HEK293 (cell line): ENCODE measurements at regions not wholly inside any gene's neighbourhood (a gene's known extent, or its start where the extent isn't known, plus 50 kb on each side); places are given as distances from the start of the nearest gene placed in this dataset.

Experiments
- ZNF184 ChIP-seq: fragments of 450-650 bp; IDR thresholded peaks from 2 replicates; pipeline ENCODE4 v1.5.1; 2018; ENCODE audit warnings: missing biosample characterization, mild to moderate bottlenecking, missing genetic modification characterization
- TF ChIP-seq, protein P1 (sequence below): fragments of 450-650 bp; formaldehyde crosslinking; IDR thresholded peaks from 2 replicates; pipeline ENCODE4 v1.5.1; 2016; ENCODE audit warnings: missing biosample characterization, missing genetic modification characterization

DNA sequence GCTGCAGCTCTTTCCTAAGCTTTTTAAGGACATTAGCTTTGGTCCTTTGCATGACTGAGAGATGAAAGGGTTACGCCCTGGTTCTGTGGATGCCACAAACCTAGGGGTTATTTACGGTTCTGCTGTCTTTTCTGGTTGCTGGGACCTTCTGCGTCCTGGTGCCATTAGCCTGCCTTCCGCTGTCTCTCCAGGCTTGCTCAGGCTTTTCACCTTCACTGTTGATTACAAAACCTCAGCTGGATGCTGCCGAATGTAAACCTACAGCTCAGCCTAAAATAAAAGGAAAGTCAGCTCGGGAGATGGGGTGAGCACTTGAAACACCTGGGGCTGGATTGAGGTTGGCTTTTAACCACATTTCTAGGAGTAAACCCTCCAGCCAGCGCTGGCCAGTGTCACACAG, 130.9 kb upstream of the ARHGAP28 start:
- TF ChIP-seq, protein P1, sequence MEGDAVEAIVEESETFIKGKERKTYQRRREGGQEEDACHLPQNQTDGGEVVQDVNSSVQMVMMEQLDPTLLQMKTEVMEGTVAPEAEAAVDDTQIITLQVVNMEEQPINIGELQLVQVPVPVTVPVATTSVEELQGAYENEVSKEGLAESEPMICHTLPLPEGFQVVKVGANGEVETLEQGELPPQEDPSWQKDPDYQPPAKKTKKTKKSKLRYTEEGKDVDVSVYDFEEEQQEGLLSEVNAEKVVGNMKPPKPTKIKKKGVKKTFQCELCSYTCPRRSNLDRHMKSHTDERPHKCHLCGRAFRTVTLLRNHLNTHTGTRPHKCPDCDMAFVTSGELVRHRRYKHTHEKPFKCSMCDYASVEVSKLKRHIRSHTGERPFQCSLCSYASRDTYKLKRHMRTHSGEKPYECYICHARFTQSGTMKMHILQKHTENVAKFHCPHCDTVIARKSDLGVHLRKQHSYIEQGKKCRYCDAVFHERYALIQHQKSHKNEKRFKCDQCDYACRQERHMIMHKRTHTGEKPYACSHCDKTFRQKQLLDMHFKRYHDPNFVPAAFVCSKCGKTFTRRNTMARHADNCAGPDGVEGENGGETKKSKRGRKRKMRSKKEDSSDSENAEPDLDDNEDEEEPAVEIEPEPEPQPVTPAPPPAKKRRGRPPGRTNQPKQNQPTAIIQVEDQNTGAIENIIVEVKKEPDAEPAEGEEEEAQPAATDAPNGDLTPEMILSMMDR (tag by site-specific recombination) = no peak
- TF ChIP-seq ZNF184 (tag by site-specific recombination) = no peak
